ENCODE measurements at regions not wholly inside any gene's neighbourhood (a gene's known extent, or its start where the extent isn't known, plus 50 kb on each side); places are given as distances from the start of the nearest gene placed in this dataset.
"Not testable (repeated sequence)": the region's sequence is repeated elsewhere in the genome, so short reads cannot be mapped to it uniquely, and the experiment has no call there.

DNA sequence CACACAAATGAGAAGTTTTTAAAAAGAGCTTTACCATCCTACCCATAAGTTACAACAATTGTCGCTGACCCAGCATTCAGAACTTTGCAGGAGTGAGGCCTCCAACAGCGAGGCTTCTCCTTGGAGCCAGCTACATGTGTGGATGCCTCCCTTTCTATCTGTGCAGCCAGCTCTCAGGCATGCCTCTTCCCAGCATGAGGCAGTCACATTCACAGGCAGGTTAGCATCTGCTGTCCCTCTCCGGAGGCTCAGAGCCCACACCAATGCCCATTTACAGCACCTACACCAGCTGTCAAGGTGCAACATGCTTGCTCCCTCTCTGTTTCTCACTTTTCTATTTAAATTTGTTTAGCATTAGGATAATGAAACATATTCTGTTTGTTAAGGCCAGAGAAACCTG is 278.7 kb upstream of the PODXL start:
- no peak overlapping the region for H3K27ac ChIP-seq
- H3K4me3 ChIP-seq, result no peak overlapping the region
- no peak for DNase-seq
- peaks cover 12% of the 10 kb centered on the region for H3K27me3 ChIP-seq
- TF ChIP-seq, protein P1, sequence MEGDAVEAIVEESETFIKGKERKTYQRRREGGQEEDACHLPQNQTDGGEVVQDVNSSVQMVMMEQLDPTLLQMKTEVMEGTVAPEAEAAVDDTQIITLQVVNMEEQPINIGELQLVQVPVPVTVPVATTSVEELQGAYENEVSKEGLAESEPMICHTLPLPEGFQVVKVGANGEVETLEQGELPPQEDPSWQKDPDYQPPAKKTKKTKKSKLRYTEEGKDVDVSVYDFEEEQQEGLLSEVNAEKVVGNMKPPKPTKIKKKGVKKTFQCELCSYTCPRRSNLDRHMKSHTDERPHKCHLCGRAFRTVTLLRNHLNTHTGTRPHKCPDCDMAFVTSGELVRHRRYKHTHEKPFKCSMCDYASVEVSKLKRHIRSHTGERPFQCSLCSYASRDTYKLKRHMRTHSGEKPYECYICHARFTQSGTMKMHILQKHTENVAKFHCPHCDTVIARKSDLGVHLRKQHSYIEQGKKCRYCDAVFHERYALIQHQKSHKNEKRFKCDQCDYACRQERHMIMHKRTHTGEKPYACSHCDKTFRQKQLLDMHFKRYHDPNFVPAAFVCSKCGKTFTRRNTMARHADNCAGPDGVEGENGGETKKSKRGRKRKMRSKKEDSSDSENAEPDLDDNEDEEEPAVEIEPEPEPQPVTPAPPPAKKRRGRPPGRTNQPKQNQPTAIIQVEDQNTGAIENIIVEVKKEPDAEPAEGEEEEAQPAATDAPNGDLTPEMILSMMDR (IDR thresholded peaks at IDR 0.05), result no peak
- ATAC-seq, result no peak
- intact Hi-C loops (cut with DNase I), result no loop called here
- H3K36me3 ChIP-seq, result no peaks in the 10 kb centered on the region
- no peaks in the 10 kb centered on the region for H3K9me3 ChIP-seq
- H3K4me1 ChIP-seq, result no peaks in the 10 kb centered on the region

DNA sequence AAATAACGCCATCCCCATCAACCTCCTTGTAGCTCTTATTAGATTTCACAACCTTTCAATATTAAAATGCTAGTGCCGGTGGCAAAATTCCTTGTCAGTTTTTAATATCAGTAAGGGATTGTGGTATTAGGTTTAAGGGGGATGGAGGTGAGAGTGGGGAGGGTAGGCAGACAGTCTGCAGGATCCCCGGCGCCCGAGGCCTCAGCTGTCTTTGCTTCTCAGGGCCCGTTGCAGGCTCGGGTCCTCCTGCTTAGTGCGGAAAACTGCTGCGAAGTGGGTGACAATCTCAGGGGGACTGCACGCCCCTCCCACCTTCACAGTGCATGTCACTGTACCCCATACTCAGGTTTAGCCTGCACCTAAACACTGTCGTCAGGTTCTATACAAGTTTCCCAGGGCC is 274.3 kb upstream of the PODXL start:
- intact Hi-C loops (cut with DNase I), result no loop called here
- DNase-seq, result no peak
- TF ChIP-seq, protein P1 (IDR thresholded peaks at IDR 0.05), result no peak

DNA sequence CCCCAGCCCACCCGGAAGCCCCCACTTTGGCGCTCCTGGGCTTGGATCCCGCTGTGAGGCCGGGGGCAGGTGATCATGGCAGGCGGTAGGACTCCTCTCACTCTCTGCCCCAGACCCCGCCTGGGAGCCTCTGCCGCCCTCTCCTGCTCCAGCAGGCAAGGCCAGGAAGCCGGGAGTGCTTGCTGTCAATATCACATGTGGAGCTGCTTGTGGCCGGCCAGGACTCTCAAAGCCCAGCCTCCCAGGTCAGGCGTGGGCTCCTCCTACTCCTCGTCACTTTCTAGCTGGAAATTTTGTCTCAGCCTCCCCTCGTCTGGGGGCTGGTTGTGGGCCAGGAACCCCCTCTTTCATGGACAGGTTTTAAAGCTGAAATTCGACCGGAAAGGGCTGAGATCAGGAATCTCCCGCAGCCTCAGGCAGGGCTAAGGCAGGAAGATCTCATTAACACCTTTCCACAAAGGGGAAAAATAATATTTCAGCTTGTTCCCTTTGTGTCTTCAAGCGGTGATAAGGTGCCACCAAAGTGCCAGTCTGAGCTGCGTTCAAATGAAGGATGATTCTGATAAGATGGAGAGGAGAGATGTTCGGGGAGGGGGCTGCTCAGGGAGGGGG is 273.6 kb upstream of the PODXL start:
- no peak overlapping the region for H3K4me3 ChIP-seq
- H3K4me1 ChIP-seq, result no peaks in the 10 kb centered on the region
- ATAC-seq (no peak), DNase-seq (no peak)
- H3K27me3 ChIP-seq, result peaks cover 20% of the 10 kb centered on the region
- intact Hi-C loops (cut with DNase I), result no loop called here
- TF ChIP-seq, protein P1 (IDR thresholded peaks at IDR 0.05), result no peak
- no peaks in the 10 kb centered on the region for H3K36me3 ChIP-seq
- no peak overlapping the region for H3K27ac ChIP-seq
- no peaks in the 10 kb centered on the region for H3K9me3 ChIP-seq

More for the DNA sequence above, 274.3 kb upstream of the PODXL start:
- Histone ChIP-seq H3K4me1 (no peaks in the 10 kb centered on the region), H3K36me3 (no peaks in the 10 kb centered on the region), H3K27ac (no peak overlapping the region), H3K4me3 (no peak overlapping the region), H3K27me3 (peaks cover 20% of the 10 kb centered on the region), H3K9me3 (no peaks in the 10 kb centered on the region)
- no peak for ATAC-seq

DNA sequence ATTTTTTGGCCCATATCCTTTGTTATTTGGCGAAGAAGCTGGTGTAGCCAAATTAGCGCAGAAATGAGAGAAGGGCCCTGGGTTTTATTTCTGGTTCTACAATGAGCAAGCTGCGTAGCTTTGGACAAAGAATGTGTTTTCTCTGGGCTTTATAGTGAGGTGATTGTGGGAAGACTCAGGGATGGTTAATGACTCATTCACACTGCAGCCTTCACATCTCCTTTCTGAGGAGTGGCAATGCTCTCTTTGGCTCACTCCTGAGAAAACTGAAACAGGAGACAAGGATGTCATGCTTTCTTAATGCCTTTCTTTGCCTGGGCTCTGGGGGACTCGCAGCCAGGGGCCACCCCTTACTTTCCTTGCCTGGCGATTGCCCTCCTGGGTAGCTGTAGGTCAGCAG is 271.0 kb upstream of the PODXL start:
- no peak overlapping the region for H3K4me3 ChIP-seq
- H3K4me1 ChIP-seq, result no peaks in the 10 kb centered on the region
- intact Hi-C loops (cut with DNase I), result no loop called here
- H3K27me3 ChIP-seq, result peaks cover 20% of the 10 kb centered on the region
- no peak for ATAC-seq
- no peaks in the 10 kb centered on the region for H3K36me3 ChIP-seq
- no peak overlapping the region for H3K27ac ChIP-seq
- no peaks in the 10 kb centered on the region for H3K9me3 ChIP-seq
- TF ChIP-seq, protein P1 (IDR thresholded peaks at IDR 0.05), result no peak
- DNase-seq, result no peak

DNA sequence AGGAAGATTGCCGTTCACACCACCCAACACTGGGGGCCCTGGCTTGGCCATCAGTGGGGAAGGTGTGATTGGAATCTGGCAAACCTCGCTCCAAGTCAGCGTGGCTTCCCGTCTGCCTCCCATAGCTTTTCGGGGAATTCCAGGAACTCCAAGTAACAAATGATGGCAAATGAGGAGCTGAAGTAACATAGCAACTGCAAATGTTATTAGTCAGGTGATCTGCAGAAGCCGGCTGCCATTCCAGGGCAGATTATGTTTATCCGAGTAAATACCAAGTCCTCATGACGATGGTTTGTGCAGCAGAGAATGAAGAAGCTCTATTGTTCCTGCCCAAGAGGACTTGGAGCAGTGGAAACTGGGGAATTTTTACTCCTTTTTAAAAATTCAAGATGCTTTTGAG is 270.5 kb upstream of the PODXL start:
- TF ChIP-seq, protein P1 (IDR thresholded peaks at IDR 0.05), result no peak
- intact Hi-C loops (cut with DNase I), result no loop called here
- no peak overlapping the region for H3K4me3 ChIP-seq
- DNase-seq (no peak), ATAC-seq (no peak)
- H3K27ac ChIP-seq, result no peak overlapping the region
- no peaks in the 10 kb centered on the region for H3K4me1 ChIP-seq
- H3K9me3 ChIP-seq, result no peaks in the 10 kb centered on the region
- H3K27me3 ChIP-seq, result peaks cover 20% of the 10 kb centered on the region
- no peaks in the 10 kb centered on the region for H3K36me3 ChIP-seq

DNA sequence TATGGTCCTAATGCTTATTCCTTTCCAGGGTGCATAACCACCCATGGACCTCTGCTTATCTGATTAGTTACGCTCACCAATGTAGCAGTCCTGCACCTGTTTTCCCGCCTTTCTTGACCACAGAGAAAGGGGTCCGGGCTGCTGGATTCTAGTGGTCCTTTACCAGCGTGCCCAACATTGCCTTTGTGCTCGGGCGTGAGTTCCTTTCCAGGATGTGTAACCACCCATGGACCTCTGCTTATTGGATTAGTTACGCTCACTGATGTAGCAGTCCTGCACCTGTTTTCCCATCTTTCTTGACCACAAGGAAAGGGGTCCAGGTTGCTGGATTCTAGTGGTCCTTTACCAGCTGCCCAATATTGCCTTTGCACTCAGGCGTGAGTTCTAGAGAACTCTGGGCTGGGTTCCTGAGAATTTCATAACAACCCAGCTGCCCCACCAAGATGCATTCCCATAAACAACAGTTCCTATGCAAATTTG is 267.6 kb upstream of the PODXL start:
- H3K4me3 ChIP-seq; H3K27ac ChIP-seq; intact Hi-C loops (cut with DNase I); H3K27me3 ChIP-seq; H3K36me3 ChIP-seq; H3K4me1 ChIP-seq; DNase-seq; ATAC-seq; H3K9me3 ChIP-seq: not testable (repeated sequence)
